Mucosa of stomach (tissue), 1 donor: ENCODE measurements at regions not wholly inside any gene's neighbourhood (a gene's known extent, or its start where the extent isn't known, plus 50 kb on each side); places are given as distances from the start of the nearest gene placed in this dataset.

Experiments
- H3K27me3 ChIP-seq: one replicate; pipeline ENCODE4 v1.7.0; 2013; ENCODE audit warnings: mild to moderate bottlenecking, low read length; ENCODE audit not compliant: control insufficient read depth, insufficient read depth
- H3K36me3 ChIP-seq: one replicate; pipeline ENCODE4 v1.7.0; 2013; ENCODE audit warnings: low read length; ENCODE audit not compliant: control insufficient read depth, insufficient read depth
- H3K4me1 ChIP-seq: one replicate; pipeline ENCODE4 v1.7.0; 2013; ENCODE audit warnings: mild to moderate bottlenecking, low read length; ENCODE audit not compliant: control insufficient read depth, insufficient read depth
- H3K4me3 ChIP-seq: one replicate; pipeline ENCODE4 v1.7.0; 2013; ENCODE audit warnings: low read length
- H3K9ac ChIP-seq: one replicate; pipeline ENCODE4 v1.7.0; 2013; ENCODE audit warnings: mild to moderate bottlenecking, low read length, moderate library complexity
- H3K9me3 ChIP-seq: one replicate; pipeline ENCODE4 v1.7.0; 2013; ENCODE audit warnings: mild to moderate bottlenecking, low read length, moderate library complexity; ENCODE audit not compliant: control insufficient read depth
- donor health status: Pancreatic carcinoma.

DNA sequence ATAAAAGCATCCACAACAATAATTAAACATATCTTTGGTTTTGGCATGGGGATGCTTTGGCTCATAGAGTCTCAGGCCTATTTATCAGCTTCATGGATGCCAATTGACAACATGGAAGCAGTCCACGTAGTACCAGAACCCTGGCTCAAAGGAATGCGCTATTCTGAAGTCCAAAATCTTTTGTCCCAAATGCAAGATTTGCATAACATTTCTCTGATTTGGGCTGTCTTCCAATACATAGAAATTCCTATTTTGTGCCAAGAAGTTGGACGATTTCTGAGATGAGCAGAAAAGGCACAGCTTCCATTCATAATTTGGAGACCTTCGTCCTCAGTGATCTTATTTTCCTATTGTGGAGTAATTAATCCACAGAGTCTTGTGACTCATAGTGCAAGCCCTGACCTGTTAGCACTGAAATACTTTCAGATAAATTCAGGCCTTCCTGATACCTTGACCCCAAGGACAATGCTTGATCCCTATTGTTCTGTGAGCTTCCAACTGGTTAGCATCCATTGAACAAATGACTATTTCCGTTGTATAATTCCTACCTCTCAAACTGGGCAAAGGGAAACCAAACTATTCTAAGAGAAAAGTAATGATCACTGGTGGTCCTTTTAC lies 78.4 kb upstream of the CDH11 start:
- H3K27me3 ChIP-seq: no peaks in the 10 kb centered on the region
- no peak overlapping the region for H3K4me3 ChIP-seq
- no peak overlapping the region for H3K9ac ChIP-seq
- H3K9me3 ChIP-seq: no peaks in the 10 kb centered on the region
- no peaks in the 10 kb centered on the region for H3K4me1 ChIP-seq
- no peaks in the 10 kb centered on the region for H3K36me3 ChIP-seq

DNA sequence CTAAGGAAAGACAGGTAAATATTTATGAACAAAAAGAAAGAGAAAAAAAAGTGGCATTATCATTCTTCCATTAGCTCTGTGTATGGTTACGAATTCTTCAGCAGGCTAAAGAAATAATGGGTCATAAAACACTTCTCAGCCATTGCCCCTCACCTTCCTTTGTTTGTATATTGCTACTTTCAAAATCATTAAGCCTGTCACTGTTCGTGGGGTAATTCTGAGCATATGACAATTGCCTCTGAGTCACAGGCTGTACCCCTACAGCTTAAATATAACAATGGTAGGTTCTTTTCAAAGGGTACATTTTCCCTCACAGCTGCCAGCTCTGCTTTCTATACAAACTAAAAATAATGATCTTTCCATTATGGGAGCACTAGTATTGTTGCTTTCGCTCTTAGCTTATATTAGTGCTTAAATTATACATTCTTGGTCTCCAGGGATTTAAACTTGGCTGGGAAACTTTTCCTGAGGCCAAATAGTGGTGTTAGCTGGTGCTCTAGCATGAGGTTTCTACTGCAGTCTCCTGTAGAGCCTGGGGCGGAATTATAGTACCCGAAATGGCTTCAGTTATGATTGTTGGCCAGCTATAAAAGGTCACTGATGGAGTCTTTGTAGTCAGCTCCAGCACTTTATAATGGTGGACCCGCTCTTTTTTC lies 74.7 kb upstream of the CDH11 start:
- H3K4me3 ChIP-seq: no peak overlapping the region
- no peaks in the 10 kb centered on the region for H3K4me1 ChIP-seq
- H3K27me3 ChIP-seq: no peaks in the 10 kb centered on the region
- H3K9me3 ChIP-seq: no peaks in the 10 kb centered on the region
- no peaks in the 10 kb centered on the region for H3K36me3 ChIP-seq
- no peak overlapping the region for H3K9ac ChIP-seq

DNA sequence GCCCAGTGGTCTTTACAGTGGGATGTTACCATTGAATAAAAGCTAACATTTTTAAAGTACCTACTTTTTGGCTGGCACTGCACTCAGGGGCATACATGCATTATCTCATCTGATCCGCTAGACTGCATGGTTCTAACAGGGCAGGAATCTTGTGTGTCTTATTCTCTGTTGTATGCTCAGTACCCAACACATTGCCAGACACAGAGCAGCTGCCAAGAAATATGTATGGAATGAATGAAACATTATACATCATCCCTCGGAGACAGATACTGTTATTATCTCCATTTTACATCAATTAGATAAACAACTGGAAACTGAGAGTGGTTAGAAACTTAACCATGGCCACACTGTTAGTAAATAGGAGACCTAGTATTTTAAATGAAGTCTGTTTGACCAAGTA lies 74.1 kb upstream of the CDH11 start:
- H3K4me3 ChIP-seq: no peak overlapping the region
- no peak overlapping the region for H3K9ac ChIP-seq
- H3K4me1 ChIP-seq: no peaks in the 10 kb centered on the region

DNA sequence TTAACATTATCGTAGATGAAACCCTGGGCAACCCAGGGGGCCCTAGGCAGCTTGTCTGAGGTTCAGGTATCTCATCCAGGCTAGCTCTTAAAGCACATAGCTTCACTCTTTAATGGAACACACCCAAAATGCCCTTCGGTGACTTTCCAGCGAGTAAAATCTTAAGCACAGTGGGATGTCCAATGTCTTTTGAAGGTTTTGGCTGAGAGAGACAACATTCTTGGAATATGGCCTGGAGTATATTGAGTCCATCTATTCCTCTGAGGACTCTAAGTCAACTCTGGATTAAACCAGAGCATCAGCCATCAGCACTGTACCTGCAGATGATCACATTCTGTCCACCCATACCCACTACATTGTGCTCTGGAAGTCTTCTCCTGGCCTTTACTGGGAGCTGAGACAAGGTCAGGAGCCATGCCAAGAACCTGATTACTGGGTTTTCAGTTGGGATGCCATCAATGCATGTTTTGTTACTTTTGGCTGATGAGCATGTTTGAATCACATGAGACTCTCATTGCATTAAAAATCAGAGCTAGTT lies 63.4 kb upstream of the CDH11 start:
- H3K4me1 ChIP-seq: no peaks in the 10 kb centered on the region
- H3K9me3 ChIP-seq: no peaks in the 10 kb centered on the region
- H3K27me3 ChIP-seq: no peaks in the 10 kb centered on the region
- H3K4me3 ChIP-seq: no peak overlapping the region
- H3K9ac ChIP-seq: no peak overlapping the region
- no peaks in the 10 kb centered on the region for H3K36me3 ChIP-seq

More for the DNA sequence above, 74.1 kb upstream of the CDH11 start:
- Histone ChIP-seq H3K36me3 (no peaks in the 10 kb centered on the region), H3K27me3 (no peaks in the 10 kb centered on the region), H3K9me3 (no peaks in the 10 kb centered on the region)

DNA sequence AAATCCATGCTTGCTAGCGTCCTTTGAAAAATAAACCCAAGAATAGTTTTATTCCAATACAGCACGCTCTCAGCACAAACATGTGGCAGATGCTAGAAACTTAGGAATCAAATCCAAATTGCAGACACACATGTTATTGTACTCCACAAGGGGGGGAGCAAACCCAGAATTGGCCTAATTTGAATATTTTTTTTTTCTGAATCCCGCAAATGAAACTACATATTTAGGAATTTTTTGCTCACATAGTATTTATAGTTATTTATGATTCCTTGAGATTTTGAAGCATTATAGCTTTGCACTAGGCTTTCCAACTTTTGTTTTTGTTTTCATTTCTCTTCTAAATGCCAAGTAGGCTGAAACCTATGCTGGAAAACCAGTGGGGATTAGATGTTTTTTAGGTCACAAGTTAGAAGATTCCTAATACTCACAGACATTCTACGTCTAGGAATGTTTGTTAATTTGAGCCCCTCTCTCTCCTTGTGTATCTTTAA lies 59.3 kb upstream of the CDH11 start:
- no peaks in the 10 kb centered on the region for H3K4me1 ChIP-seq
- no peak overlapping the region for H3K4me3 ChIP-seq
- no peaks in the 10 kb centered on the region for H3K27me3 ChIP-seq
- no peaks in the 10 kb centered on the region for H3K36me3 ChIP-seq
- H3K9me3 ChIP-seq: no peaks in the 10 kb centered on the region
- no peak overlapping the region for H3K9ac ChIP-seq

DNA sequence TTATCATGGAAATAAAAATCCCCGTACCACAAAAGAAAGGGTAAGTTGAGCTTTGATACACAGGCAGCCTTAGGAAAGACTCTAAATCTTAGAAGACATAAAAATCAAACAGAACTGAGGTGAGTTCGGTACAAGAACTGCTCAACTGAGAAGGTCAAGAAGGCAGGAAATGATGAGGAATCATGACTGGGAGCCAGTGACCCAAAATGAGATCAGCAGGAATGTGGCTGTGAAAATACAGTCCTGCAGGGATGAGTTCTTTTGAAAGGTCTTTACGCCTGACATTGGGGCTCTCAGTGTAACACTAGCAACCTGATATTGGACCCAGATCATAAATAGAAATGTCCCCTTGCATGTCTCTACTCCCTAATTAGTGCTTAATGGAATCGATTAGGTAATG lies 56.3 kb upstream of the CDH11 start:
- no peak overlapping the region for H3K9ac ChIP-seq
- no peak overlapping the region for H3K4me3 ChIP-seq
- H3K9me3 ChIP-seq: no peaks in the 10 kb centered on the region
- no peaks in the 10 kb centered on the region for H3K36me3 ChIP-seq
- H3K4me1 ChIP-seq: no peaks in the 10 kb centered on the region
- no peaks in the 10 kb centered on the region for H3K27me3 ChIP-seq

DNA sequence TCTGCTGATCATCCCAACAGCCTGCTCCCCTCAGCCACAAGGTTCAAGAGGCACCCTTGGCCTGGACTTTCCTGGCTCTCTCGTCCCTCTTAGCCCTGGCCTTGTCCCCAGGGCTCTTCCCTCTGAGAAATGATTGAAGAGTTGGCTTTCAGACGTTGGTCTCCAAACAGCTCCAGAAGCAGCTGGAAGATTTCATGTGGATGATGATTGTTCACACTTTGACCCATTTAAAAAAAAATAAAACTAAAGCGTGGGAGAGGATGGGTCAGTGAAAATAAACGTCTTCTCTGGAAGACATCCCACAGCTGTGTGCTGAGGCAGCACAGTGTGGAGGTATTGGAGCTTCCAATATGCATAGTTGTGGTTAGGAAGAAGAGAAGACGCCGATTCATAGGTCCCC lies 54.7 kb upstream of the CDH11 start:
- Histone ChIP-seq H3K9me3 (no peaks in the 10 kb centered on the region), H3K36me3 (no peaks in the 10 kb centered on the region), H3K4me3 (no peak overlapping the region), H3K9ac (no peak overlapping the region), H3K27me3 (no peaks in the 10 kb centered on the region), H3K4me1 (no peaks in the 10 kb centered on the region)

DNA sequence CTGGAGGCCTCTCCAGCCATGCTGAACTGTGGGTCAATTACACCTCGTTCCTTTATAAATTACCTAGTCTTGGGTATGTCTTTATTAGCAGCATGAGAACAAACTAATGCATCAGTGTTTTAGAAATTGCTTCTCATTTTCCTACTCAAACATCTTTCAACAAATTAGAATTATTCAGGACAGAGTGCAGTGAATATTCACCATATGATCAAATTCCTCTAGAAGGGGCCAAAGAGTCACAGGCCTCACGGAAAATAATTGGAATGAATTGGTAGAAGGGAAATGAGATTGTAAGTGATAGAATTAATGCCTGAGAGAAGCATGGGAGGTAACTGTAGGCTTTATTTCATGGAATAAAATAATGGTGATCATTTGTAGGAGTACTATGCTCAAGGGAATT lies 50.5 kb upstream of the CDH11 start:
- H3K4me1 ChIP-seq: no peaks in the 10 kb centered on the region
- H3K4me3 ChIP-seq: no peak overlapping the region
- H3K27me3 ChIP-seq: no peaks in the 10 kb centered on the region
- no peaks in the 10 kb centered on the region for H3K9me3 ChIP-seq
- H3K36me3 ChIP-seq: no peaks in the 10 kb centered on the region
- no peak overlapping the region for H3K9ac ChIP-seq
